ENCODE measurements at regions not wholly inside any gene's neighbourhood (a gene's known extent, or its start where the extent isn't known, plus 50 kb on each side); places are given as distances from the start of the nearest gene placed in this dataset.

- Histone ChIP-seq H2AFZ (ENCODE audit: low read length, unreplicated experiment) (no peak overlapping the region), H3K4me1 (ENCODE audit: control insufficient read depth, insufficient read depth, low read length, unreplicated experiment) (no peaks in the 10 kb centered on the region), H3K27ac (ENCODE audit: low read depth, low read length) (no peak overlapping the region), H3K4me3 (ENCODE audit: low read depth, low read length) (no peak overlapping the region), H3K79me2 (ENCODE audit: control insufficient read depth, insufficient read depth, low read length, unreplicated experiment) (no peaks in the 10 kb centered on the region), H3K36me3 (ENCODE audit: insufficient read depth, low read length) (no peaks in the 10 kb centered on the region), H3K27me3 (ENCODE audit: insufficient read depth, low read length) (no peaks in the 10 kb centered on the region)
Measured at GRCh38 chr4:180596888-180597483, 1646.2 kb upstream of the TENM3 start.

GRCh38 chr4:180598281-180598680, 1644.9 kb upstream of the TENM3 start:
- Histone ChIP-seq H3K4me3 (ENCODE audit: low read depth, low read length) (no peak overlapping the region), H3K27me3 (ENCODE audit: insufficient read depth, low read length) (no peaks in the 10 kb centered on the region), H3K27ac (ENCODE audit: low read depth, low read length) (no peak overlapping the region), H3K4me1 (ENCODE audit: control insufficient read depth, insufficient read depth, low read length, unreplicated experiment) (no peaks in the 10 kb centered on the region), H3K36me3 (ENCODE audit: insufficient read depth, low read length) (no peaks in the 10 kb centered on the region), H2AFZ (ENCODE audit: low read length, unreplicated experiment) (no peak overlapping the region), H3K79me2 (ENCODE audit: control insufficient read depth, insufficient read depth, low read length, unreplicated experiment) (no peaks in the 10 kb centered on the region)

- no peak overlapping the region for H3K4me3 ChIP-seq (ENCODE audit: low read depth, low read length)
Measured at GRCh38 chr4:180603791-180604190, 1639.4 kb upstream of the TENM3 start.

GRCh38 chr4:180610324-180610723, 1632.9 kb upstream of the TENM3 start:
- Histone ChIP-seq H2AFZ (ENCODE audit: low read length, unreplicated experiment) (no peak overlapping the region), H3K36me3 (ENCODE audit: insufficient read depth, low read length) (no peaks in the 10 kb centered on the region), H3K27ac (ENCODE audit: low read depth, low read length) (no peak overlapping the region), H3K4me3 (ENCODE audit: low read depth, low read length) (no peak overlapping the region), H3K79me2 (ENCODE audit: control insufficient read depth, insufficient read depth, low read length, unreplicated experiment) (no peaks in the 10 kb centered on the region), H3K27me3 (ENCODE audit: insufficient read depth, low read length) (no peaks in the 10 kb centered on the region), H3K4me1 (ENCODE audit: control insufficient read depth, insufficient read depth, low read length, unreplicated experiment) (no peaks in the 10 kb centered on the region)

More at GRCh38 chr4:180603791-180604190, 1639.4 kb upstream of the TENM3 start:
- no peak overlapping the region for H2AFZ ChIP-seq (ENCODE audit: low read length, unreplicated experiment)
- H3K79me2 ChIP-seq (ENCODE audit: control insufficient read depth, insufficient read depth, low read length, unreplicated experiment) = no peaks in the 10 kb centered on the region
- H3K27ac ChIP-seq (ENCODE audit: low read depth, low read length) = no peak overlapping the region
- no peaks in the 10 kb centered on the region for H3K36me3 ChIP-seq (ENCODE audit: insufficient read depth, low read length)
- no peaks in the 10 kb centered on the region for H3K4me1 ChIP-seq (ENCODE audit: control insufficient read depth, insufficient read depth, low read length, unreplicated experiment)
- H3K27me3 ChIP-seq (ENCODE audit: insufficient read depth, low read length) = no peaks in the 10 kb centered on the region

GRCh38 chr4:180615746-180616145, 1627.5 kb upstream of the TENM3 start:
- no peak overlapping the region for H2AFZ ChIP-seq (ENCODE audit: low read length, unreplicated experiment)
- H3K79me2 ChIP-seq (ENCODE audit: control insufficient read depth, insufficient read depth, low read length, unreplicated experiment) = no peaks in the 10 kb centered on the region
- no peak overlapping the region for H3K4me3 ChIP-seq (ENCODE audit: low read depth, low read length)
- H3K27me3 ChIP-seq (ENCODE audit: insufficient read depth, low read length) = no peaks in the 10 kb centered on the region
- H3K4me1 ChIP-seq (ENCODE audit: control insufficient read depth, insufficient read depth, low read length, unreplicated experiment) = no peaks in the 10 kb centered on the region
- no peak overlapping the region for H3K27ac ChIP-seq (ENCODE audit: low read depth, low read length)
- no peaks in the 10 kb centered on the region for H3K36me3 ChIP-seq (ENCODE audit: insufficient read depth, low read length)

- Histone ChIP-seq H3K27ac (ENCODE audit: low read depth, low read length) (no peak overlapping the region), H3K36me3 (ENCODE audit: insufficient read depth, low read length) (no peaks in the 10 kb centered on the region), H3K4me3 (ENCODE audit: low read depth, low read length) (no peak overlapping the region), H3K27me3 (ENCODE audit: insufficient read depth, low read length) (no peaks in the 10 kb centered on the region), H3K4me1 (ENCODE audit: control insufficient read depth, insufficient read depth, low read length, unreplicated experiment) (no peaks in the 10 kb centered on the region), H3K79me2 (ENCODE audit: control insufficient read depth, insufficient read depth, low read length, unreplicated experiment) (no peaks in the 10 kb centered on the region), H2AFZ (ENCODE audit: low read length, unreplicated experiment) (no peak overlapping the region)
Measured at GRCh38 chr4:180617196-180617595, 1626.0 kb upstream of the TENM3 start.

GRCh38 chr4:180618396-180618795, 1624.8 kb upstream of the TENM3 start:
- no peaks in the 10 kb centered on the region for H3K27me3 ChIP-seq (ENCODE audit: insufficient read depth, low read length)
- H3K79me2 ChIP-seq (ENCODE audit: control insufficient read depth, insufficient read depth, low read length, unreplicated experiment) = no peaks in the 10 kb centered on the region
- no peak overlapping the region for H2AFZ ChIP-seq (ENCODE audit: low read length, unreplicated experiment)
- no peak overlapping the region for H3K27ac ChIP-seq (ENCODE audit: low read depth, low read length)
- no peaks in the 10 kb centered on the region for H3K4me1 ChIP-seq (ENCODE audit: control insufficient read depth, insufficient read depth, low read length, unreplicated experiment)
- H3K36me3 ChIP-seq (ENCODE audit: insufficient read depth, low read length) = no peaks in the 10 kb centered on the region
- H3K4me3 ChIP-seq (ENCODE audit: low read depth, low read length) = no peak overlapping the region

GRCh38 chr4:180619440-180619839, 1623.8 kb upstream of the TENM3 start:
- Histone ChIP-seq H3K27me3 (ENCODE audit: insufficient read depth, low read length) (no peaks in the 10 kb centered on the region), H3K36me3 (ENCODE audit: insufficient read depth, low read length) (no peaks in the 10 kb centered on the region), H3K4me1 (ENCODE audit: control insufficient read depth, insufficient read depth, low read length, unreplicated experiment) (no peaks in the 10 kb centered on the region), H3K27ac (ENCODE audit: low read depth, low read length) (no peak overlapping the region), H3K79me2 (ENCODE audit: control insufficient read depth, insufficient read depth, low read length, unreplicated experiment) (no peaks in the 10 kb centered on the region), H2AFZ (ENCODE audit: low read length, unreplicated experiment) (no peak overlapping the region), H3K4me3 (ENCODE audit: low read depth, low read length) (no peak overlapping the region)

- Histone ChIP-seq H3K4me3 (ENCODE audit: low read depth, low read length) (no peak overlapping the region), H3K27me3 (ENCODE audit: insufficient read depth, low read length) (no peaks in the 10 kb centered on the region), H2AFZ (ENCODE audit: low read length, unreplicated experiment) (no peak overlapping the region), H3K4me1 (ENCODE audit: control insufficient read depth, insufficient read depth, low read length, unreplicated experiment) (no peaks in the 10 kb centered on the region), H3K36me3 (ENCODE audit: insufficient read depth, low read length) (no peaks in the 10 kb centered on the region), H3K27ac (ENCODE audit: low read depth, low read length) (no peak overlapping the region), H3K79me2 (ENCODE audit: control insufficient read depth, insufficient read depth, low read length, unreplicated experiment) (no peaks in the 10 kb centered on the region)
Measured at GRCh38 chr4:180622254-180622653, 1620.9 kb upstream of the TENM3 start.

- Histone ChIP-seq H3K27me3 (ENCODE audit: insufficient read depth, low read length) (no peaks in the 10 kb centered on the region), H3K36me3 (ENCODE audit: insufficient read depth, low read length) (no peaks in the 10 kb centered on the region), H3K27ac (ENCODE audit: low read depth, low read length) (no peak overlapping the region), H3K4me3 (ENCODE audit: low read depth, low read length) (no peak overlapping the region), H2AFZ (ENCODE audit: low read length, unreplicated experiment) (no peak overlapping the region), H3K4me1 (ENCODE audit: control insufficient read depth, insufficient read depth, low read length, unreplicated experiment) (no peaks in the 10 kb centered on the region), H3K79me2 (ENCODE audit: control insufficient read depth, insufficient read depth, low read length, unreplicated experiment) (no peaks in the 10 kb centered on the region)
Measured at GRCh38 chr4:180625653-180626052, 1617.5 kb upstream of the TENM3 start.

GRCh38 chr4:180630012-180630665, 1613.1 kb upstream of the TENM3 start:
- Histone ChIP-seq H2AFZ (ENCODE audit: low read length, unreplicated experiment) (no peak overlapping the region), H3K27me3 (ENCODE audit: insufficient read depth, low read length) (no peaks in the 10 kb centered on the region), H3K27ac (ENCODE audit: low read depth, low read length) (no peak overlapping the region), H3K4me1 (ENCODE audit: control insufficient read depth, insufficient read depth, low read length, unreplicated experiment) (no peaks in the 10 kb centered on the region), H3K4me3 (ENCODE audit: low read depth, low read length) (no peak overlapping the region), H3K36me3 (ENCODE audit: insufficient read depth, low read length) (no peaks in the 10 kb centered on the region), H3K79me2 (ENCODE audit: control insufficient read depth, insufficient read depth, low read length, unreplicated experiment) (no peaks in the 10 kb centered on the region)
